H1 (cell line): ENCODE measurements at regions not wholly inside any gene's neighbourhood (a gene's known extent, or its start where the extent isn't known, plus 50 kb on each side); places are given as distances from the start of the nearest gene placed in this dataset.

Source experiments
- CTCF ChIA-PET: fragments of 300-600 bp; sonication (Branson Sonifier 250); formaldehyde crosslinking; loops from one replicate; lab custom pipeline; 2021; ENCODE audit not compliant: partially characterized antibody; lab: Charles Lee
- POLR2A ChIA-PET: fragments of 300-600 bp; sonication (Branson Sonifier 250); formaldehyde crosslinking; loops from one replicate; lab custom pipeline; 2021; ENCODE audit warnings: inconsistent platforms; ENCODE audit not compliant: partially characterized antibody; lab: Charles Lee
- DNase-seq, 2 experiments: peaks; one replicate each; pipeline versions ENCODE4 v3.0.0 to v3.0.0-alpha.2; 2010 to 2022; ENCODE audit warnings: low spot score in 2 of 2, low read depth in 1 of 2, mixed read lengths in 1 of 2
- FAIRE-seq: peaks from 2 replicates; lab custom pipeline; 2011; peaks lifted over from hg19 to GRCh38; lab: Jason Lieb, UNC
- H2AFZ ChIP-seq: 2 replicates; pipeline ENCODE4 v1.8.1; 2012; ENCODE audit warnings: low read length, inconsistent platforms
- H2AK5ac ChIP-seq: 2 replicates; pipeline ENCODE4 v1.6.1; 2013; ENCODE audit warnings: low read depth, low read length
- H2BK120ac ChIP-seq: replicated peaks from 2 replicates; pipeline ENCODE3; 2013; ENCODE audit warnings: low read depth, low read length, inconsistent platforms
- H2BK12ac ChIP-seq: 2 replicates; pipeline ENCODE4 v1.6.1; 2013; ENCODE audit warnings: low read depth, low read length
- H2BK15ac ChIP-seq: 2 replicates; pipeline ENCODE4 v1.6.1; 2013; ENCODE audit warnings: low read length
- H2BK20ac ChIP-seq: 2 replicates; pipeline ENCODE4 v1.6.1; 2013; ENCODE audit warnings: low read length
- H2BK5ac ChIP-seq: 2 replicates; pipeline ENCODE4 v1.6.1; 2013; ENCODE audit warnings: low read depth, low read length
- H3K14ac ChIP-seq: 2 replicates; pipeline ENCODE4 v1.6.1; 2013; ENCODE audit warnings: inconsistent platforms; ENCODE audit not compliant: insufficient read length
- H3K18ac ChIP-seq: 2 replicates; pipeline ENCODE4 v1.6.1; 2013; ENCODE audit warnings: low read length; ENCODE audit errors: extremely low read depth
- H3K23ac ChIP-seq: 2 replicates; pipeline ENCODE4 v1.6.1; 2013; ENCODE audit warnings: inconsistent platforms; ENCODE audit not compliant: insufficient read length
- H3K23me2 ChIP-seq: 2 replicates; pipeline ENCODE4 v1.6.1; 2013; ENCODE audit warnings: low read depth, low read length
- H3K27ac ChIP-seq: 2 replicates; pipeline ENCODE4 v1.6.1; 2011; ENCODE audit warnings: low read depth, low read length, inconsistent platforms
- H3K27me3 ChIP-seq, 4 experiments: replicated peaks in 1 of 4; 1 replicate in 1 of 4; 2 replicates in 3 of 4; pipeline versions ENCODE4 v1.6.1 to v1.8.1; 2011 to 2013; ENCODE audit warnings: low read length in 3 of 4, mild to moderate bottlenecking in 3 of 4, inconsistent platforms in 2 of 4, mixed read lengths in 2 of 4, moderate library complexity in 1 of 4; ENCODE audit not compliant: control insufficient read depth in 3 of 4, insufficient read depth in 3 of 4; ENCODE audit errors: extremely low read depth in 1 of 4
- H3K36me3 ChIP-seq, 4 experiments: 2 replicates each; pipeline versions ENCODE4 v1.6.1 to v1.8.1; 2011 to 2013; ENCODE audit warnings: mild to moderate bottlenecking in 4 of 4, low read length in 3 of 4, moderate library complexity in 2 of 4, control low read depth in 1 of 4, inconsistent platforms in 1 of 4; ENCODE audit not compliant: insufficient read depth in 4 of 4, control insufficient read depth in 2 of 4
- H3K4ac ChIP-seq: replicated peaks from 2 replicates; pipeline ENCODE3; 2013; ENCODE audit warnings: low read length, low read depth, mixed read lengths, inconsistent platforms; ENCODE audit not compliant: insufficient read length
- H3K4me1 ChIP-seq, 4 experiments: replicated peaks in 1 of 4; 1 replicate in 1 of 4; 2 replicates in 3 of 4; pipeline versions ENCODE4 v1.6.1 to v1.8.1; 2011 to 2013; ENCODE audit warnings: low read length in 3 of 4, inconsistent platforms in 2 of 4, mixed read lengths in 1 of 4; ENCODE audit not compliant: insufficient read depth in 4 of 4, control insufficient read depth in 3 of 4
- H3K4me2 ChIP-seq, 2 experiments: 2 replicates each; pipeline versions ENCODE4 v1.6.1 to v1.8.1; 2011 to 2013; ENCODE audit warnings: low read depth in 2 of 2, low read length in 2 of 2, control low read depth in 1 of 2, inconsistent platforms in 1 of 2, mild to moderate bottlenecking in 1 of 2; ENCODE audit not compliant: insufficient read depth in 1 of 2
- H3K4me3 ChIP-seq, 4 experiments: fragments of 200-600, 300-600 bp in 1 of 4; sonication (generic), shearing (Covaris generic), sonication (Bioruptor Twin) in 1 of 4; 2 replicates each; pipeline versions ENCODE4 v1.5.1 to v1.8.1; 2011 to 2016; ENCODE audit warnings: low read length in 4 of 4, low read depth in 3 of 4, control low read depth in 2 of 4, inconsistent platforms in 2 of 4, mild to moderate bottlenecking in 2 of 4, mixed read lengths in 1 of 4, moderate library complexity in 1 of 4; ENCODE audit not compliant: insufficient read depth in 2 of 4; ENCODE audit errors: extremely low read depth in 1 of 4
- H3K56ac ChIP-seq: replicated peaks from 2 replicates; pipeline ENCODE3; 2013; ENCODE audit warnings: low read depth, mild to moderate bottlenecking, mixed read lengths, low read length, inconsistent platforms; ENCODE audit not compliant: insufficient read length
- H3K79me1 ChIP-seq: 2 replicates; pipeline ENCODE4 v1.6.1; 2013; ENCODE audit warnings: low read depth, low read length, control low read depth
- H3K79me2 ChIP-seq, 2 experiments: 2 replicates each; pipeline versions ENCODE4 v1.6.1 to v1.8.1; 2012 to 2013; ENCODE audit warnings: low read length in 2 of 2, mild to moderate bottlenecking in 2 of 2, inconsistent platforms in 1 of 2; ENCODE audit not compliant: insufficient read depth in 2 of 2, control insufficient read depth in 1 of 2
- H3K9ac ChIP-seq, 4 experiments: replicated peaks in 1 of 4; 1 replicate in 1 of 4; 2 replicates in 3 of 4; pipeline versions ENCODE4 v1.6.1 to v1.8.1; 2011 to 2013; ENCODE audit warnings: low read depth in 3 of 4, low read length in 3 of 4, control low read depth in 2 of 4, mild to moderate bottlenecking in 2 of 4, moderate library complexity in 2 of 4, inconsistent platforms in 1 of 4; ENCODE audit errors: extremely low read depth in 1 of 4
- H3K9me3 ChIP-seq, 2 experiments: 2 replicates each; pipeline versions ENCODE4 v1.6.1 to v1.8.1; 2012 to 2013; ENCODE audit warnings: mild to moderate bottlenecking in 2 of 2, moderate library complexity in 2 of 2, control low read depth in 1 of 2, inconsistent platforms in 1 of 2, low read depth in 1 of 2, low read length in 1 of 2, mixed read lengths in 1 of 2; ENCODE audit not compliant: insufficient read depth in 2 of 2
- H4K20me1 ChIP-seq, 2 experiments: replicated peaks in 1 of 2; 2 replicates each; pipeline versions ENCODE3 to v1.8.1; 2011 to 2013; ENCODE audit warnings: inconsistent platforms in 2 of 2, low read length in 2 of 2, mild to moderate bottlenecking in 1 of 2; ENCODE audit not compliant: insufficient read depth in 2 of 2, control insufficient read depth in 1 of 2
- H4K5ac ChIP-seq: 2 replicates; pipeline ENCODE4 v1.6.1; 2013; ENCODE audit warnings: low read length, low read depth, mixed read lengths, inconsistent platforms; ENCODE audit not compliant: insufficient read length
- H4K8ac ChIP-seq: 2 replicates; pipeline ENCODE4 v1.8.0; 2013; ENCODE audit warnings: mild to moderate bottlenecking, moderate library complexity, low read length, inconsistent platforms; ENCODE audit not compliant: insufficient read depth; ENCODE audit errors: extremely low read depth
- H4K91ac ChIP-seq: replicated peaks from 2 replicates; pipeline ENCODE3; 2013; ENCODE audit warnings: low read length, mixed read lengths, inconsistent platforms; ENCODE audit not compliant: insufficient read length
- BCL11A ChIP-seq, 2 experiments: IDR thresholded peaks; one replicate each; pipeline ENCODE4 v1.6.1; 2011; ENCODE audit warnings: low read depth in 2 of 2, low read length in 2 of 2, mild to moderate bottlenecking in 2 of 2
- BRCA1 ChIP-seq: IDR thresholded peaks from 2 replicates; pipeline ENCODE4 v1.6.1; 2012; ENCODE audit warnings: low read depth, low read length, improper control_type of control experiment
- CEBPB ChIP-seq: IDR thresholded peaks from 2 replicates; pipeline ENCODE4 v1.6.1; 2012; ENCODE audit warnings: low read depth, low read length
- CREB1 ChIP-seq: IDR thresholded peaks from 2 replicates; pipeline ENCODE4 v1.6.1; 2012; ENCODE audit warnings: inconsistent platforms
- HDAC6 ChIP-seq: IDR thresholded peaks from one replicate; pipeline ENCODE4 v1.7.1; 2012; ENCODE audit warnings: low read depth, mild to moderate bottlenecking, inconsistent platforms, low read length, moderate library complexity
- JUN ChIP-seq: IDR thresholded peaks from 2 replicates; pipeline ENCODE4 v1.6.1; 2011; ENCODE audit warnings: low read depth, mild to moderate bottlenecking, improper control_type of control experiment, low read length
- KDM5A ChIP-seq: fragments of 200-600 bp; IDR thresholded peaks from 2 replicates; pipeline ENCODE4 v1.7.1; 2012; ENCODE audit warnings: mild to moderate bottlenecking, low read length, inconsistent platforms, mixed read lengths
- NANOG ChIP-seq: IDR thresholded peaks from 2 replicates; pipeline ENCODE4 v1.6.1; 2011; ENCODE audit warnings: low read length, low read depth, mild to moderate bottlenecking, inconsistent platforms; ENCODE audit not compliant: insufficient read depth, poor library complexity, severe bottlenecking
- POLR2A ChIP-seq, 2 experiments: IDR thresholded peaks; 1 replicate in 1 of 2; 2 replicates in 1 of 2; pipeline ENCODE4 v1.6.1; 2011; ENCODE audit warnings: low read depth in 2 of 2, low read length in 2 of 2, mild to moderate bottlenecking in 2 of 2; ENCODE audit errors: control extremely low read depth in 1 of 2
- POLR2AphosphoS5 ChIP-seq: IDR thresholded peaks from 2 replicates; pipeline ENCODE4 v1.6.1; 2011; ENCODE audit warnings: low read depth, low read length
- SAP30 ChIP-seq: fragments of 300-600 bp; sonication (generic); IDR thresholded peaks from 2 replicates; pipeline ENCODE4 v1.7.1; 2012; ENCODE audit warnings: low read length, moderate library complexity, mild to moderate bottlenecking, inconsistent platforms; ENCODE audit not compliant: insufficient read depth, insufficient replicate concordance
- SP4 ChIP-seq: IDR thresholded peaks from 2 replicates; pipeline ENCODE4 v1.6.1; 2012; ENCODE audit warnings: low read length, inconsistent platforms
- TCF12 ChIP-seq: IDR thresholded peaks from 2 replicates; pipeline ENCODE4 v1.6.1; 2011; ENCODE audit warnings: low read depth, mild to moderate bottlenecking, low read length
- WGBS, 2 experiments: shearing (Covaris generic) in 1 of 2; methylation state at CpG; one replicate each; pipeline versions ENCODE4 v1.1.6 to v1.1.7; 2013 to 2015; ENCODE audit warnings: low lambda C conversion rate in 2 of 2, mixed read lengths in 2 of 2, inconsistent platforms in 1 of 2, low coverage in 1 of 2, missing lambda C conversion rate in 1 of 2; ENCODE audit not compliant: insufficient replicate concordance in 2 of 2, insufficient coverage in 1 of 2, insufficient read length in 1 of 2; ENCODE audit errors: extremely low coverage in 1 of 2, missing lambda C conversion rate in 1 of 2; 5-methylcytosine and 5-hydroxymethylcytosine counted together
- TF ChIP-seq, protein P1 (sequence below): IDR thresholded peaks from 2 replicates; pipeline ENCODE4 v1.6.1; 2011; ENCODE audit warnings: low read depth, mild to moderate bottlenecking, low read length; ENCODE audit not compliant: insufficient read depth
- TF ChIP-seq, protein P2 (sequence below): IDR thresholded peaks from 2 replicates; pipeline ENCODE4 v1.6.1; 2012; ENCODE audit warnings: inconsistent platforms

DNA sequence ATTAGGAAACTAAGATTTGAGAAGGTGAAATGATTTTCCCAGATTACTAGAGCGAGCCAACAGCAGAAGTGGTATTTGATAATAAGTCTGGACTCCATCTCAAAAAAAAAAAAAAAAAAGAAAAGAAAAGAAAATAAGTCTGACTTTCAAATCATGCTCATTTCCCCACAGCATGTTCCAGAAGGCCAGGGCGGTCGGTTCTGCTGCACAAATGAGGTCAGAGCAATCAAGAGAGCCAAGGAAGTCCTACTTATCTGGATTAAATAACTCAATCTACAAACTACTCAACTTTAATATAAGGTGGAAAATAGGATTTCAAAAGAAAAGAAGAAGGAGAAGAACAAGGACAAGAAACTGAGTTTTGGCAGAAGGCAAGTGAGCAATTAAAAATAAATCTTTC is 130.4 kb upstream of the RASA1 start:
- H3K27ac ChIP-seq, result no peak overlapping the region
- no peak overlapping the region for H2BK12ac ChIP-seq
- H3K9me3 ChIP-seq, result no peaks in the 10 kb centered on the region
- no peak overlapping the region for H2BK5ac ChIP-seq
- no peaks in the 10 kb centered on the region for H3K36me3 ChIP-seq
- no peak for FAIRE-seq
- no peak overlapping the region for H4K5ac ChIP-seq
- no peaks in the 10 kb centered on the region for H3K79me2 ChIP-seq
- no peaks in the 10 kb centered on the region for H3K23me2 ChIP-seq
- CTCF ChIA-PET, result interaction anchor here (0.7 kb wide), 1 partner anchor 93 kb away, joined by 4 read pairs; no protein-coding TSS in a partner anchor
- no peaks in the 10 kb centered on the region for H3K27me3 ChIP-seq
- peaks cover 0 to 3% (median 0%) of the 10 kb centered on the region in 4 experiments; a peak in 1 of 7 replicates for H3K4me1 ChIP-seq
- no peak overlapping the region for H2AFZ ChIP-seq
- H2BK120ac ChIP-seq, result no peak overlapping the region
- H4K8ac ChIP-seq, result no peak overlapping the region
- H3K18ac ChIP-seq, result no peak overlapping the region
- H2AK5ac ChIP-seq, result no peak overlapping the region
- no peak overlapping the region for H2BK15ac ChIP-seq
- no peak overlapping the region for H3K4me3 ChIP-seq
- no peak overlapping the region for H4K91ac ChIP-seq
- no peak overlapping the region for H3K4ac ChIP-seq
- no peak overlapping the region for H3K56ac ChIP-seq
- no peak overlapping the region for H3K23ac ChIP-seq
- no peak for DNase-seq
- no peaks in the 10 kb centered on the region for H4K20me1 ChIP-seq
- H2BK20ac ChIP-seq, result no peak overlapping the region
- 85% methylated on average over 3 of the region's 3 CpGs; no CpG with 5 or more reads in 1 of the 2 experiments for WGBS, 2 experiments
- POLR2A ChIA-PET, result no interaction called here
- H3K14ac ChIP-seq, result no peak overlapping the region
- no peaks in the 10 kb centered on the region for H3K79me1 ChIP-seq
- H3K4me2 ChIP-seq, result no peak overlapping the region
- no peak overlapping the region for H3K9ac ChIP-seq
- TF ChIP-seq POLR2A (IDR thresholded peaks at IDR 0.05; ENCODE audit: control extremely low read depth in 1 of 2, low read depth in 2 of 2, low read length in 2 of 2) (no peak), KDM5A (no peak), TCF12 (no peak), BCL11A (IDR thresholded peaks at IDR 0.05; ENCODE audit: low read depth in 2 of 2, low read length in 2 of 2) (no peak), BRCA1 (no peak), SAP30 (no peak), NANOG (no peak), POLR2AphosphoS5 (no peak), CREB1 (no peak), JUN (no peak), SP4 (no peak), CEBPB (no peak), HDAC6 (no peak)
- TF ChIP-seq, protein P1, sequence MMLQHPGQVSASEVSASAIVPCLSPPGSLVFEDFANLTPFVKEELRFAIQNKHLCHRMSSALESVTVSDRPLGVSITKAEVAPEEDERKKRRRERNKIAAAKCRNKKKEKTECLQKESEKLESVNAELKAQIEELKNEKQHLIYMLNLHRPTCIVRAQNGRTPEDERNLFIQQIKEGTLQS, result no peak
- TF ChIP-seq, protein P2, sequence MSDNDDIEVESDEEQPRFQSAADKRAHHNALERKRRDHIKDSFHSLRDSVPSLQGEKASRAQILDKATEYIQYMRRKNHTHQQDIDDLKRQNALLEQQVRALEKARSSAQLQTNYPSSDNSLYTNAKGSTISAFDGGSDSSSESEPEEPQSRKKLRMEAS, result no peak
